ENCODE measurements at regions not wholly inside any gene's neighbourhood (a gene's known extent, or its start where the extent isn't known, plus 50 kb on each side); places are given as distances from the start of the nearest gene placed in this dataset.

GRCh38 chr14:30419037-30419436 is 139.9 kb upstream of the G2E3 start:
- intact Hi-C loops (cut with DNase I): no loop called here
- no peak for FAIRE-seq
- Histone ChIP-seq H3K4me3 (ENCODE audit: low read length in 3 of 3) (no peak overlapping the region), H3K27ac (ENCODE audit: low read depth in 2 of 2, low read length in 2 of 2) (no peak overlapping the region), H3K36me3 (ENCODE audit: control insufficient read depth in 2 of 3, insufficient read depth in 3 of 3, low read length in 3 of 3) (no peaks in the 10 kb centered on the region), H3K9ac (ENCODE audit: low read length in 3 of 3) (no peak overlapping the region), H3K27me3 (ENCODE audit: control insufficient read depth, insufficient read depth, low read length) (no peaks in the 10 kb centered on the region), H3K4me1 (ENCODE audit: control insufficient read depth in 2 of 3, insufficient read depth in 2 of 3, low read depth in 1 of 3, low read length in 3 of 3) (no peaks in the 10 kb centered on the region), H3K9me3 (ENCODE audit: control insufficient read depth in 2 of 3, insufficient read depth in 1 of 3, low read length in 3 of 3) (no peaks in the 10 kb centered on the region)
- TF ChIP-seq, protein P1, sequence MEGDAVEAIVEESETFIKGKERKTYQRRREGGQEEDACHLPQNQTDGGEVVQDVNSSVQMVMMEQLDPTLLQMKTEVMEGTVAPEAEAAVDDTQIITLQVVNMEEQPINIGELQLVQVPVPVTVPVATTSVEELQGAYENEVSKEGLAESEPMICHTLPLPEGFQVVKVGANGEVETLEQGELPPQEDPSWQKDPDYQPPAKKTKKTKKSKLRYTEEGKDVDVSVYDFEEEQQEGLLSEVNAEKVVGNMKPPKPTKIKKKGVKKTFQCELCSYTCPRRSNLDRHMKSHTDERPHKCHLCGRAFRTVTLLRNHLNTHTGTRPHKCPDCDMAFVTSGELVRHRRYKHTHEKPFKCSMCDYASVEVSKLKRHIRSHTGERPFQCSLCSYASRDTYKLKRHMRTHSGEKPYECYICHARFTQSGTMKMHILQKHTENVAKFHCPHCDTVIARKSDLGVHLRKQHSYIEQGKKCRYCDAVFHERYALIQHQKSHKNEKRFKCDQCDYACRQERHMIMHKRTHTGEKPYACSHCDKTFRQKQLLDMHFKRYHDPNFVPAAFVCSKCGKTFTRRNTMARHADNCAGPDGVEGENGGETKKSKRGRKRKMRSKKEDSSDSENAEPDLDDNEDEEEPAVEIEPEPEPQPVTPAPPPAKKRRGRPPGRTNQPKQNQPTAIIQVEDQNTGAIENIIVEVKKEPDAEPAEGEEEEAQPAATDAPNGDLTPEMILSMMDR (IDR thresholded peaks at IDR 0.05; ENCODE audit: borderline replicate concordance, extremely low read depth, insufficient read depth): no peak
- DNase-seq: no peak

GRCh38 chr14:30420515-30420914 is 138.4 kb upstream of the G2E3 start:
- Histone ChIP-seq H3K27ac (ENCODE audit: low read depth in 2 of 2, low read length in 2 of 2) (no peak overlapping the region), H3K4me1 (ENCODE audit: control insufficient read depth in 2 of 3, insufficient read depth in 2 of 3, low read depth in 1 of 3, low read length in 3 of 3) (no peaks in the 10 kb centered on the region), H3K36me3 (ENCODE audit: control insufficient read depth in 2 of 3, insufficient read depth in 3 of 3, low read length in 3 of 3) (no peaks in the 10 kb centered on the region), H3K27me3 (ENCODE audit: control insufficient read depth, insufficient read depth, low read length) (no peaks in the 10 kb centered on the region), H3K9ac (ENCODE audit: low read length in 3 of 3) (no peak overlapping the region), H3K4me3 (ENCODE audit: low read length in 3 of 3) (no peak overlapping the region), H3K9me3 (ENCODE audit: control insufficient read depth in 2 of 3, insufficient read depth in 1 of 3, low read length in 3 of 3) (no peaks in the 10 kb centered on the region)
- intact Hi-C loops (cut with DNase I): no loop called here
- TF ChIP-seq, protein P1 (IDR thresholded peaks at IDR 0.05; ENCODE audit: borderline replicate concordance, extremely low read depth, insufficient read depth): no peak
- no peak for FAIRE-seq
- no peak for DNase-seq

DNA sequence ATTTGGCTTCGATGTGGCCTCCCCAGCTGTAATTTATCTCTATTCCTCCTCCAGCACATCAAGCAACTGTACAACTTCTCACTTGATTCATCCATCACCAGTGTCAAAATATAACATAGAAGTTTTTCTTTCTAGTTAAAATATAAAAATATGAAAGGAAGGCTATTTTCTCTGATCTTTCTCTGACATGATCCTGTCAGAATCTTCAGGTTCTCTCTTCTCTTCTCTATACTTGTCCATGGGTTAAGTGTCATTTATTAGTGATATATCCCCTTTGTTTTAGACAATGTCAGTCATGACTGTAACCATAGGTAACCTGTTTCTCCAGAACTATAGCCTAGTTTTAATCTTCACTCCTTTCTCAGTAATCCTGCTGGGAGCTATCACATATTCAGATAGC is 132.5 kb upstream of the G2E3 start:
- Histone ChIP-seq H3K27ac (ENCODE audit: low read depth in 2 of 2, low read length in 2 of 2) (no peak overlapping the region), H3K27me3 (ENCODE audit: control insufficient read depth, insufficient read depth, low read length) (no peaks in the 10 kb centered on the region), H3K9ac (ENCODE audit: low read length in 3 of 3) (no peak overlapping the region), H3K4me3 (ENCODE audit: low read length in 3 of 3) (no peak overlapping the region), H3K9me3 (ENCODE audit: control insufficient read depth in 2 of 3, insufficient read depth in 1 of 3, low read length in 3 of 3) (no peaks in the 10 kb centered on the region), H3K4me1 (ENCODE audit: control insufficient read depth in 2 of 3, insufficient read depth in 2 of 3, low read depth in 1 of 3, low read length in 3 of 3) (no peaks in the 10 kb centered on the region), H3K36me3 (ENCODE audit: control insufficient read depth in 2 of 3, insufficient read depth in 3 of 3, low read length in 3 of 3) (no peaks in the 10 kb centered on the region)
- TF ChIP-seq, protein P1 (IDR thresholded peaks at IDR 0.05; ENCODE audit: borderline replicate concordance, extremely low read depth, insufficient read depth): no peak
- DNase-seq: no peak
- FAIRE-seq: no peak
- intact Hi-C loops (cut with DNase I): no loop called here

GRCh38 chr14:30427401-30427800 is 131.6 kb upstream of the G2E3 start:
- DNase-seq (no peak), FAIRE-seq (no peak)
- Histone ChIP-seq H3K27me3 (ENCODE audit: control insufficient read depth, insufficient read depth, low read length) (no peaks in the 10 kb centered on the region), H3K9ac (ENCODE audit: low read length in 3 of 3) (no peak overlapping the region), H3K36me3 (ENCODE audit: control insufficient read depth in 2 of 3, insufficient read depth in 3 of 3, low read length in 3 of 3) (no peaks in the 10 kb centered on the region), H3K9me3 (ENCODE audit: control insufficient read depth in 2 of 3, insufficient read depth in 1 of 3, low read length in 3 of 3) (no peaks in the 10 kb centered on the region), H3K4me1 (ENCODE audit: control insufficient read depth in 2 of 3, insufficient read depth in 2 of 3, low read depth in 1 of 3, low read length in 3 of 3) (no peaks in the 10 kb centered on the region), H3K27ac (ENCODE audit: low read depth in 2 of 2, low read length in 2 of 2) (no peak overlapping the region), H3K4me3 (ENCODE audit: low read length in 3 of 3) (no peak overlapping the region)
- intact Hi-C loops (cut with DNase I): no loop called here
- TF ChIP-seq, protein P1 (IDR thresholded peaks at IDR 0.05; ENCODE audit: borderline replicate concordance, extremely low read depth, insufficient read depth): no peak
